Left kidney (tissue), 1 donor: ENCODE measurements at regions not wholly inside any gene's neighbourhood (a gene's known extent, or its start where the extent isn't known, plus 50 kb on each side); places are given as distances from the start of the nearest gene placed in this dataset.
"Not testable (repeated sequence)": the region's sequence is repeated elsewhere in the genome, so short reads cannot be mapped to it uniquely, and the experiment has no call there.

Experiments
- DNase-seq: peaks from one replicate; pipeline ENCODE4 v3.0.0-alpha.2; 2013

DNA sequence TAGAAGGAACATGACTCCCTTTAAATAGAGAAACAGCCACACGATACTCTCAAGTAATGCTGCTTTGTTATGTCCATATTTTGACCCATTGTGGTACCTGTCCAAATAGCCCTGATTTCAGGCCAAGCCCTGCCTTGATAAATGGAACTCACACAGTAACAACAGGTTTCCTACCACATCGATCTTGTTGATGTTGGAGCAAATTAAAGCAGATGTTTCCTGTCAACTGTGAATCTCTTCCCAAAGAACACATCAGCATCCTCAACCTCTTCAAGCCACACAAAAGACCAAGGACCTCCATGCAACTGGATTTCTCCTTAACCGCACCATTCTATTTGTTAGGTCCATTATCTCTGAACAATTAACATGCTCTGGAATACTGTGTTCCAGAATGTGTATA lies 109.5 kb downstream of the FOXD4L6 start:
- DNase-seq: not testable (repeated sequence)

GRCh38 chr9:41016699-41017098 lies 111.8 kb downstream of the FOXD4L6 start:
- not testable (repeated sequence) for DNase-seq

DNA sequence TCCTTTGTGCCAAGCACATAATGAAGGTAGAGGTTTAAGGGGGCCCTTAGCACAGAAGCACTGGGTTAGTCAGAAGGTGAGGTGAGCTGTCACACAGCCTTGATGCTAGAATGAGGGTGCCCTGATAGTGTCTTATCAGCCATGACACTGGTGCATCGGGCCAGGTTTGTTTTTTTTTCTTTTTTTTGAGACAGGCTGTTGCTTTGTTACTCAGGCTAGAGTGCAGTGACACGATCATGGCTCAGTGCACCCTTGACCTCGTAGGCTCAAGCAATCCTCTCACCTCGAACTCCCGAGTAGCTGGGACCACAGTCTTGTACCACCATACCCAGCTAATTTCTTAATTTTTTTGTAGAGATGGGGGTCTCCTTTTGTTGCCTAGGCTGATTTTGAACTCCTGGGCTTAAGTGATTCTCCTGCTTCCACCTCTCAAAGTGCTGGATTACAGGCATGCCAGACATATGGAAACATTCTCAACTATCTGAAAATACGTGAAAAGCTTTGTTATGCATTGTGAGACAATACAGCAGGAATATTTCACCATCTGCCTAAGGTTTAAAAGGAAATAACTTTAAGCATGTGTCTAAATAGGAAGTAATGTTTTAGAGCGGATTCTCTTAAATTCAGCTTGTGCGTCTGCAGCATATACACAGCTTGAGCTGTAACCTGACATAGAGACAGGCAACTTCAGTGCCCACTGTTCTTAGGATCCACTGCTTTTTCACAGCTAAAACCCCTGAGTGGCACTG lies 128.4 kb downstream of the FOXD4L6 start:
- DNase-seq: not testable (repeated sequence)

GRCh38 chr9:40995490-40995889 lies 133.0 kb downstream of the FOXD4L6 start:
- not testable (repeated sequence) for DNase-seq

- not testable (repeated sequence) for DNase-seq
These were observed 134.6 kb downstream of the FOXD4L6 start for GRCh38 chr9:40993842-40994241.

GRCh38 chr9:40993375-40993774 lies 135.1 kb downstream of the FOXD4L6 start:
- DNase-seq: not testable (repeated sequence)

GRCh38 chr9:40992472-40992821 lies 136.0 kb downstream of the FOXD4L6 start:
- DNase-seq: peak; percentile 60

GRCh38 chr9:40991741-40992471 lies 136.6 kb downstream of the FOXD4L6 start:
- DNase-seq: peak; percentile 98

GRCh38 chr9:40991100-40991740 lies 137.3 kb downstream of the FOXD4L6 start:
- DNase-seq: peak; percentile 1

GRCh38 chr9:40986332-40986731 lies 142.1 kb downstream of the FOXD4L6 start:
- not testable (repeated sequence) for DNase-seq

DNA sequence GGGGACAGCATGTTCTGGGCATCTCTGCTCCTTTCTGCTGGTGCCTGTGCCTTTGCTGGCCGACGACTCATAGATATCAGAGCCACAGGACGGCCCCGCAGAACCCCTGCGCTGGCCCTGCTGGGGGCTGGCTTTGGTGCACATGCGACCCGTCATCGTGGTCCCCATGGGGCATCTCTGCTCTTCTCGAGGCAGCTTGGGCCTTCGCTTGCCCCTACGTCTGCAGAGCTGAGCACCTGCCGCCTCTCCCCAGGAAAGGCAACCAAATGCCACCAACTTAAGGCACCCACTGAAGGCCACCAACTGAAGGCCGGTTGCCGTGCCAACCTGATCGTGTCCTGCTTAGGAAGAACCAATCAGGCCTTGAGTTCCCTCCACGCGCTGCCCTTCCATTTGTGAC lies 153.1 kb downstream of the FOXD4L6 start:
- DNase-seq: not testable (repeated sequence)

- DNase-seq: not testable (repeated sequence)
These were observed 153.6 kb downstream of the FOXD4L6 start for GRCh38 chr9:40974912-40975311.

GRCh38 chr9:40971773-40972172 lies 156.7 kb downstream of the FOXD4L6 start:
- DNase-seq: not testable (repeated sequence)

DNA sequence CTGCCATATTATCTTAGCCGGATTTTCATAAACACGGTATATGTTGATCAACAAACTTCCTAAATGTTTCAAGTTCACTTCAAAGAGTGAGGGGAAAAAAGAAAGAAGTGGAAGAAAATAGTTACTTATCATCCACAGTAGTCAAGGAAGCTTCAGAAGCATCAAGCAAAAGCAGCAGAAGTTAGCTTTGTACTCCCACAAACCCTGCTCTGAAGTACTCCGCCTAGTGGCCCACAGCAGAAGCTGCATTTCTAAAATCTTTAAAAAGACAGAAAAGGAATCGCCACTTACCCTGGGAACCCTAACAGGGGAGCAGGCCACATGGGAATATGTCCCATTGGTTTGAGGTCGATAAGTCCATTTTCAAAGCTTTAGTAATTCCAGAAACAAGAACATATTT lies 158.1 kb downstream of the FOXD4L6 start:
- not testable (repeated sequence) for DNase-seq

GRCh38 chr9:40962461-40962860 lies 166.0 kb downstream of the FOXD4L6 start:
- DNase-seq: not testable (repeated sequence)

DNA sequence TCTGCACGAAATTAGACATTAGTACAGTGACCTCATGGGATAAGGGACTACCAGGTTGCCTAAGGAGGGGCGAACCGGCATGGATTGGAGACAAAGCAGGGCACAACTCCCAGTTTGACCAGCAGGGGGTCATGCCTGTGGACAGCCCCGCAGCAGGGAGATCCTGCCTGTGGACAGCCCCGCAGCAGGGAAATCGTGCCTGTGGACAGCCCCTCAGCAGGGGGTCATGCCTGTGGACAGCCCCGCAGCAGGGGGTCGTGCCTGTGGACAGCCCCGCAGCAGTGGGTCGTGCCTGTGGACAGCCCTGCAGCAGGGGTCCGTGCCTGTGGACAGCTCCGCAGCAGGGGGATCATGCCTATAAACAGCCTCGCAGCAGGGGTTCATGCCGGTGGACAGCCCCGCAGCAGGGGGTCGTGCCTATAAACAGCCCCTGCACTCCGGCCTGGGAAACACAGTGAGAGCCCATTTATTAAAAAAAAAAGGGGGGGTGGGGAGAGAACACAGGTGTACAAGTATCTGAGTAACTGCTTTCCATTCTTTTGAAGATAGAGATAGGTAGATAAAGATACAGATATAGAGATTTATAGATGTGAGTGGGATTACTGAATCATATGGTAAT lies 176.5 kb downstream of the FOXD4L6 start:
- DNase-seq: not testable (repeated sequence)

DNA sequence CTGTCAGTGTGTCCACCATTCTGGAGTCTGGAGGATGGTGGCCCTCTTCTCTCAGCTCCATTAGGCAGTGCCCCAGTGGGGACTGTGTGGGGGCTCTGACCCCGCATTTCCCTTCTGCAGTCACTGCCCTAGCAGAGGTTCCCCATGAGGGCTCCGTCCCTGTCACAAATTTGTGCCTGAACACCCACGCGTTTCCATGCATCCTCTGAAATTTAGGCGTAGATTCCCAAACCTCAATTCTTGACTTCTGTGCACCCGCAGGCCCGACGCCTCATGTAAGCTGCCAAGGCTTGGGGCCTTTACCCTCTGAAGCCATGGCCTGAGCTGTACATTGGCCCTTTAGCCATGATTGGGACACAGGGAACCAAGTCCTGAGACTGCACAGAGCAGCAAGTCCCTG lies 182.3 kb downstream of the FOXD4L6 start:
- DNase-seq: not testable (repeated sequence)

DNA sequence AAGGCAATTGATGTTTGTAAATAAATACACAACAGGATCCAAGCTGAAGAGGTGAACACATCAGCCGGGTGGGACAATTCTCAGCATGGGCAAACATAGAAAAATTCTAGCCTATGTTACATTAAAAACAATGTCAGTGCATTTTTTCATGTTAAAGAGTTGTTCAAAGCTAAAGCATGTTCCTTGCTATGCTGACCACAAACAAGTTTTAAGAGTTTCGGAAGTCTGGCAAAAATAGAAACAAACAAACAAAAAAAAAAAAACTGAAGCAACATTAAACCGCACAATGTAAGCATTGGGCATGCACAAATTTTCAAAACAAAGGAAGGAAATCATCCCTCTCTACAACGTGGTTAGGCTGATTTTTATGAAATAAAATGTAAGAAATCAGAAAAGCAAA lies 185.8 kb downstream of the FOXD4L6 start:
- not testable (repeated sequence) for DNase-seq

- DNase-seq: not testable (repeated sequence)
These were observed 188.6 kb downstream of the FOXD4L6 start for GRCh38 chr9:40939888-40940209.

- not testable (repeated sequence) for DNase-seq
These were observed 189.1 kb downstream of the FOXD4L6 start for GRCh38 chr9:40939201-40939887.

DNA sequence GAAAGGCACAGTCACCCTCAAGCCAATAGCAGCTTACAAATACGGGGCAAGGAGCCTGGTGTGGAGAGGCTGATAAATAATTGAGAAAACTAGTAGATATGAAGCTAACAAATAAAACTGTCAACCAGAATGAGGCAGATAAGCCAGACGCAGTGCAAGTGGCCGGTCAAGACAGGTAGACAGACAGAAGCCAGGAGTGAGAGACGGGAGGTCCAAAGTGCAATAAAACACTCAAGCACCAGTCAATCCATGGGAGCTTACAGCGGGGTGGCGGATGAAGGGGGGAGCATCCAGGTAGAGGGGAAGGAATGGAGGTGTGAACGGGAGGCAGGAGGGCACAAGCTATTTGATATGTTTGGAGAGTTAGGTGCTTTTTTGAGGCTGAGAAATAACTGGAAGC lies 193.1 kb downstream of the FOXD4L6 start:
- DNase-seq: no peak

DNA sequence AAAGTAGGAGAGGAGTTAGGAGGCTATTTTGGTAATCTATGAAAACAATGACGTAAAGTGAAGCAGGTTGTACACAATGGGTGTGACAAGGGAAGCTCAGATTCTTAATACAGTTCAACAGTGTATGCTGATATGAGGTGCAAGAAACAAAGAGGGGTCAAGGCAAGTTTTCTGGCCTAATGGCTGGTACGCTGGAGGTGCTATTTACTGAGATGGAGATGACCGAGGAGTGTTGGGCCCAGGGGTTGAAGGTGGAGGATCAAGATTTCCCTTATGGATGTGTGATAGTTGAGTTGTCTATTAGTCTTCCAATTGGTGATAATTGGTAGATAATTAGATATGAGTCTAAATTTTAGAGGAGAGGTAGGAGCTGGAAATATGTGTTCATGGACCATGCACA lies 194.0 kb downstream of the FOXD4L6 start:
- not testable (repeated sequence) for DNase-seq
